Stomach smooth muscle (tissue), 2 donors: ENCODE measurements at regions not wholly inside any gene's neighbourhood (a gene's known extent, or its start where the extent isn't known, plus 50 kb on each side); places are given as distances from the start of the nearest gene placed in this dataset.

ENCODE experiments used
- H3K27ac ChIP-seq: one replicate; pipeline ENCODE4 v1.7.0; 2013; ENCODE audit warnings: mild to moderate bottlenecking, low read length, inconsistent platforms
- H3K27me3 ChIP-seq, 2 donors: one replicate each; pipeline ENCODE4 v1.7.0; 2013; ENCODE audit warnings: low read length in 2 of 2; ENCODE audit not compliant: insufficient read depth in 2 of 2, control insufficient read depth in 1 of 2
- H3K36me3 ChIP-seq, 2 donors: one replicate each; pipeline ENCODE4 v1.7.0; 2013; ENCODE audit warnings: low read length in 2 of 2; ENCODE audit not compliant: control insufficient read depth in 2 of 2, insufficient read depth in 2 of 2
- H3K4me1 ChIP-seq: one replicate; pipeline ENCODE4 v1.7.0; 2013; ENCODE audit warnings: low read length; ENCODE audit not compliant: control insufficient read depth, insufficient read depth
- H3K4me3 ChIP-seq, 2 donors: one replicate each; pipeline ENCODE4 v1.7.0; 2013; ENCODE audit warnings: low read length in 2 of 2
- H3K9ac ChIP-seq, 2 donors: one replicate each; pipeline ENCODE4 v1.7.0; 2013; ENCODE audit warnings: low read length in 2 of 2, mild to moderate bottlenecking in 1 of 2
- H3K9me3 ChIP-seq, 2 donors: one replicate each; pipeline ENCODE4 v1.7.0; 2013; ENCODE audit warnings: low read length in 2 of 2; ENCODE audit not compliant: control insufficient read depth in 2 of 2
- donor health status: healthy.
- donor health status: Pancreatic carcinoma.

DNA sequence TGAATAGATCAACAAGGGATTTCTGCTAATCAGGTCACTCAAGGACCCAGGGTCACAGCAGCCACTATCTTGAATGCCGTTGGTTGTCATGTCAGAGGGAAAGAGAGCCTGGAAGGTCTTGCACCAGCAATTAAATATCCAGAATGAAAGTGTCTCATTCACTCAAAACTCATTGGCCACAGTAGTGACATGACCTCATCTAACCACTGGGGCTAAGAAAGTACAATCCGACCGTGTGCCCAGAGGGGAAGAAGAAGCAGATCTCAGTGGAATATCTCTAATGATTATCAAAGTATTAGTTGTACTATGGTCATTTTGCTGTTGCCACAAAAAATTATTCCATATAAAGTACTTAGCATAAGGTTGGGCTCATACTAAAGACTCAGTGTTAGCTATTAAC is 210.0 kb downstream of the QDPR start:
- H3K36me3 ChIP-seq: no peaks in the 10 kb centered on the region
- H3K4me1 ChIP-seq: no peaks in the 10 kb centered on the region
- no peak overlapping the region for H3K4me3 ChIP-seq
- no peak overlapping the region for H3K27ac ChIP-seq
- no peaks in the 10 kb centered on the region for H3K27me3 ChIP-seq
- peaks cover 0 to 4% of the 10 kb centered on the region in 2 donors for H3K9me3 ChIP-seq
- no peak overlapping the region for H3K9ac ChIP-seq

DNA sequence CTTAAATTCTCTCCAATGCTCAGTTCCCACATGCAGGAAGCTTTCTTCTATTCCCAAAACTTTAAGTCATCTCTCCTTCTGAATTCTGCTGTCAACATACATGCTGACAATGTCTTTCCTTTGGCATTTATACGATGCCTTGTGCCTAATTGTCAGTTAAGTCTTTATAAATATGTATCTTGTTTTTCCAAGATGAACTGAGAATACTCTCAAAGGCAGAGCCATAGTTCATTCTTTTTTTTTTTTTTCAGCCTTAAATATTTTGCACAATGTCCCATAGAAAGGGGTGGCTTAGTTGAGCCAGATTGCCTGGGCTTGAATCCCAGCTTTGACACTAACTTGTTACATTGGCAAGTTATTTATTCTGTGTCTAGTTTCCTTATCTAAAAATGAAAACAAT is 210.6 kb downstream of the QDPR start:
- peaks cover 0 to 4% of the 10 kb centered on the region in 2 donors for H3K9me3 ChIP-seq
- no peak overlapping the region for H3K4me3 ChIP-seq
- H3K27ac ChIP-seq: no peak overlapping the region
- no peaks in the 10 kb centered on the region for H3K27me3 ChIP-seq
- no peak overlapping the region for H3K9ac ChIP-seq
- no peaks in the 10 kb centered on the region for H3K4me1 ChIP-seq
- no peaks in the 10 kb centered on the region for H3K36me3 ChIP-seq

DNA sequence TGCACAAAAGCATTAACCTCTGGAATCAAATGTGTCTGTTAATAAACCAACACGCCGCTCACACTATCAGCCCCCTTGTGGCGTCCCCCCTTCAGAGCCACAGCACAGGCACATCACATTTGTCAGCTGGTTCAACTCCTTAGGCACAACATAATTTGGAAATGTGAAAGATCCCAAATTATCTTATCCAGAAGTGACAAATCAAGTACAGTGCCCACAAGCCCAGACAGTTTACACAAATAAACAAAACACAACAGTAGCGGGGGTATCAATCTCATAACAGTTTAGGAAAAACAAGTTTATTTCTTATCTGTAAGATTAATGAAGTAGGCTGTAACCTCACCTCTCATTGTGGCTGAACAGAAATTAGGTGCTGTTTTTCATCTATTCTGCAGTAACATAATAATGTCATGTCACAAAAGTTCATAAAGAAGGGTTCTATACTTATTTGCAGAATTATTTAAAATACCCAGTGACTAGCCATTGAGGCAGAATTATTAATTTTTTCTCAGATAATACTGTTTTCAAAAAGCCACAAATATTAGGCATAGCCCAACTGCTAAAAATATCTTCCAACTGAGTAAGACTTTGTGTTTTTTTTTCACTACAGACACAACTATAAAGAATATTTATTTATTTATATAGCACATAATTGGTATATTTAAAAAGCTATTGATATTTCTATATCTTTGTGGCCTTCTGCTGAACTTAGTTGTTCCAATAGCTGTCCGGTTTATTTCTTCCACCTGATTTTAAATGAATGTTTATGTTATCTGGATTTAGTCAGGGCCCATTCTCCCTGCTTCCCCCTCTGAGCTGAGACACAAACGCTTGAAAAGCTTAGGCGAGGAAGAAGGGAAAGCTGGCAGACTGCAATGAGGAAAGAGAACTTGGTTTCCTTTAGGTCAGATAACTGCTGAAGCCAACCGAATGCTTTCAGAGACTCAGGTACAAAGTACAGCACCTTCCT is 214.7 kb downstream of the QDPR start:
- Histone ChIP-seq H3K27me3 (no peaks in the 10 kb centered on the region), H3K4me1 (no peaks in the 10 kb centered on the region), H3K36me3 (no peaks in the 10 kb centered on the region), H3K9me3 (peaks cover 0 to 4% of the 10 kb centered on the region in 2 donors), H3K4me3 (no peak overlapping the region), H3K9ac (no peak overlapping the region), H3K27ac (no peak overlapping the region)

DNA sequence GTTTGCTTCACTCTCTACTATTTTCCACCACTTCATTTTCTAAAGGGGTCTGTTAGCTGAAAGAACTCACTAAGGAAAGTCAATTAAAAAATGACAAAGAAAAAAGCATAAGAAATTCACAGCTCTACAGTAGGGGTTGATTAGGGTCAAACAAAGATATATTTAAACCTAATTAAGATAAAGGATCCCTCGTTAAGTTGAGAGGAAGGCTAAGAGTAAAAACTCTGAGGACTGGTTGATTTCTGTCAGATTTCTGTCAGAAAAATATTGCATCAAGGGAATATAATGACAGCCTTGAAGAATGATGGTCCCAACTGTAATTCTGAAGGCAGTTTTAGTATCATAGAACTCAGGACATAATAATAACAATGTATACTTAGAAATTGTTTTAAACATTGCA is 218.0 kb downstream of the QDPR start:
- H3K36me3 ChIP-seq: no peaks in the 10 kb centered on the region
- H3K9ac ChIP-seq: no peak overlapping the region
- no peaks in the 10 kb centered on the region for H3K27me3 ChIP-seq
- no peak overlapping the region for H3K27ac ChIP-seq
- H3K4me3 ChIP-seq: no peak overlapping the region
- no peaks in the 10 kb centered on the region for H3K9me3 ChIP-seq
- no peaks in the 10 kb centered on the region for H3K4me1 ChIP-seq

DNA sequence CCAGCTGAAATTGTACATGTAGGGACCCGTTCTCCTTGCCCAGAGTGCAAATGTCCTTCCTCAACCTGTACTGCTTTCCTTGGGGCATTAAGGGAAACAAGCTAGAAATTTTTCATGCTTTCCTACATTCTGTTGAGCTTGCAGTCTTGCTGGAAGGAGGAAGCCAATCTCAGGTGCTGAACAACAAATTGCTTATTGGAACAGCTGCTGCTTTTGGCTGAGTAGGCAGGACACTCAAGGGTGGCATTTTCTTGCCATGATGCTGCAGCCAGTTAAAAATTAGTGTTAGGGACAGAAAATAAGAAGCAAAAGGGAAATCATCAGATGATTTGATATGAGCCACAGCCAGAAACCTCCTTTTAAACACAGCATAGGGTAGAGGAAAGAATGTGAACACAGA is 223.7 kb downstream of the QDPR start:
- Histone ChIP-seq H3K27me3 (no peaks in the 10 kb centered on the region), H3K27ac (no peak overlapping the region), H3K9ac (no peak overlapping the region), H3K9me3 (no peaks in the 10 kb centered on the region), H3K4me3 (no peak overlapping the region), H3K4me1 (no peaks in the 10 kb centered on the region), H3K36me3 (no peaks in the 10 kb centered on the region)

DNA sequence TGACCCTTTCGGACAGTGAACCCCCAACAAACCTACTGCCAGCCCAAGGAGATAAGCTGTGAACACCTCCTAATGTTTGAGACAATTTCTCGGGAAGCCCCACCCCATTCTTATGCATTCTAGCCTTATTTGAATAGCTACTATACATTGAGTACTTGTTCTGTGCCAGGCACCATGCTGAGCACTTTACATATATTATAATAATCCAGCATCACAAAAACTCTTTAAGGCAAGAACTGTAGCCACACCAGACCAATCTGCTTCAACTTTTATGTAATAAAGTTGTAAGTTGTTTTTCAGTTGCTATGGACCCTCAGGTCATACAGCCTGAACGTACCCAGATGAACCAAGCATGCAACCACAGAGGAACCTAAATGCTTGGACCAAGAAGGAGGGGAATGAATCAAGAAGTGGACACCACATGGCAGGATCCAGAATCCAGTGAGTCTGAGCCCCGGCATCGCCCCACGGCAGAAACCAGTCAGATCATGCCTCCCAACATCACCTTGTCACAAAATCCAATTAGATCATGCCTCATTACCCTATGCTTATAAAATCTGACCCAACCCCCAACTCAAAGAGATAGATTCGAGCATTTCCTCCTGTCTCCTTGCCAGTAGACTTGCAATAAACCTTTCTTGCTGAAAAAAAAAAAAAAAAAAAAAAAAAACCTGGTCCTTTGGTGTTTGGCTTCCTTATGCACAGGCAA is 225.0 kb downstream of the QDPR start:
- H3K27me3 ChIP-seq: no peaks in the 10 kb centered on the region
- H3K4me3 ChIP-seq: no peak overlapping the region
- H3K36me3 ChIP-seq: no peaks in the 10 kb centered on the region
- H3K27ac ChIP-seq: no peak overlapping the region
- no peaks in the 10 kb centered on the region for H3K4me1 ChIP-seq
- no peaks in the 10 kb centered on the region for H3K9me3 ChIP-seq
- H3K9ac ChIP-seq: no peak overlapping the region

DNA sequence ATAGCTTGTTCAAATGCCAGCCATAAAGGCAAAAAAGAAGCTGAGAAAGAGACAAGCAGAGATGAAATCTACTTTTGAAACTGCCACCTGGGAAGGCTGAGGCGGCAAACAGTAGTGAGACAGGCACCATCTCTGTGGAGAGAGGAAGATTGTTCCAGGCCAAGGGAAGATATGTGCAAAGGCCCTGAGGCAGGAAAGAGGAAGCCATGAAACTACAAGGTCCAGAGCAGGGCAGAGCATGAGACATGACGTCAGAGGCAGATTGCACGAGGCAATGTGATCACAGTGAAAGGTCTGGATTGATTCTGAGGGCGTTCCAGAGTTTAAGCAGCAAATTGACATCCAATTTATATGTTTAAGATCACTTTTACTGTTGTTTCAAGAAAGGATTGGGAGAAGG is 226.1 kb downstream of the QDPR start:
- Histone ChIP-seq H3K36me3 (no peaks in the 10 kb centered on the region), H3K9ac (no peak overlapping the region), H3K4me3 (no peak overlapping the region), H3K4me1 (no peaks in the 10 kb centered on the region), H3K27me3 (no peaks in the 10 kb centered on the region), H3K27ac (no peak overlapping the region), H3K9me3 (no peaks in the 10 kb centered on the region)

DNA sequence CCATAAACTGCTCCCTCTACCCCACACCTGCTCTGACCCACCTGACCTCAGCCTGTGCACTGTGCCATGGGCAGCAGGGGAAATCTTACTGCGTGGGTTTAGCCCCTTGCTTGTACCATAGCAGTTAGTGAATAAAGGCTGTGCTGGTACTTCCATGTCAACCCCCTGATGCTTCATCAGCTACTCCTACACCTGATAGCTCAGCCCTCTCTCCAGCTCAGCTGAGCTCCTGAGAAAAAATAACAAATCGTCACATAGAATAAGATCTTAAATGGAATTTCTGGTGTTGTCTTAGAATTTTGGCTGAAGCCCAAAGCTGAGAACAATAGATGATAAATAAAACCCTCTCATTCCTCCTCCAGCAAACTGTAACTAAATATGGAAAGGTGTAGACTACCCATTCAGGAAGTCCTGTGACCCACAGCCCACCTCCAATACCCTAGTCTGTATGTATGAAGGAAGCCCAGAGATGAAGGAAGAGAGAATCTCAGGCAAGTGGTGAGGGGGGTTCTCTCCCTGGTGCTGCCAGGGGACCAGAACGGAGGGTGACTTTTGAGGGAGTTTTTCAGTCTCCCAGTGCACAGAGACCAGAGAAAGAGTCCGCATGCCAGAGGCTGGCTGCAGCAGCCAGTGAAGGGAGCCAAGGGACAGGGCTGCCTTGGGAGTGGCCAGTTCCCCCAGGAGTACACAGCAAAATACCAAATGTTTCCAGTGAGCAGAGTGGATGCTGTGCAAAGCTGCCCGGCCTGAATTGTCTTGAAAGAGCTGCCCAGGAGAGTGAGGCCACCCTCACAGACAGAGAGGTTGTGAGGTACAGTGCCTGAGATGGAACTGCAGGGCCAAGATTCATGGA is 227.3 kb downstream of the QDPR start:
- no peak overlapping the region for H3K9ac ChIP-seq
- no peaks in the 10 kb centered on the region for H3K27me3 ChIP-seq
- no peaks in the 10 kb centered on the region for H3K36me3 ChIP-seq
- H3K27ac ChIP-seq: no peak overlapping the region
- H3K9me3 ChIP-seq: no peaks in the 10 kb centered on the region
- H3K4me3 ChIP-seq: no peak overlapping the region
- H3K4me1 ChIP-seq: no peaks in the 10 kb centered on the region

DNA sequence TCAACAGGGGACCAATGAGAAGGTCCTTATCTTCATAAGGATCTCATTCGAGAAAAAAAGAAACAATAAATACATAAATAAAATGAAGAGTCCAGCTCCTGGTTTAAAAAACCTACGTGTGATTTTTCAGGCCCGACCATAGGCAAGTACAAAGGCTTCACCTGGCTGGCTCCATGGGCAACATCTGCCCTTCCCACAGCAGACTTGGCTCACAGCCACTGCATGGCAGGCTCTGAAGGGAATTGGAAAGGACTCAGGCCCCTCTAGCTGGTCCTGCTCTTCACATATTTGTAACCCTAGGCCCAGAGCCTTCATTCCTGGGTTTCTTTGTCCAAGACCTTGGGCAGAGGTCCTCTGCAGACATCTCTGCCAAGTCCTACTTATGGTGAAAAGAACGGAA is 228.1 kb downstream of the QDPR start:
- no peak overlapping the region for H3K27ac ChIP-seq

DNA sequence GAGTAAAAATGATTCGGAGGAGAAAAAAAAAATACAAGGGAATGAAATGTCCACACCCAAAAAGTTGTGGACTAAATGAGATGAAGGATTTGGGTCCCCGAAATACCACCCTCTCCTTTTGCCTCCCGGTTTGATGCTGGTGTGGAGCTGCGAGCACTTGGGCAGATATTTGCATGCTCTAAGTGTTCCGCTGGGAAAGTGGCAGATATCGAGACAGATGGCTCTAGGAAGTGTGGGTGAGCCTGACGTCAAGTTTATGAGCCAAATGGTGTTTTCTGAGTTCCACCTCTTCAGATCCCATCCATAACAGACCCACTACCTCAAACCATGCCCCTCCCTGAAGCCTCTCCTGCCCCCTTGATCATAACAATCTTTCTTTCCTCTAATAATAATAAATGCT is 228.6 kb downstream of the QDPR start:
- Histone ChIP-seq H3K4me1 (no peaks in the 10 kb centered on the region), H3K4me3 (no peak overlapping the region), H3K9ac (no peak overlapping the region), H3K9me3 (no peaks in the 10 kb centered on the region), H3K27ac (no peak overlapping the region), H3K27me3 (no peaks in the 10 kb centered on the region), H3K36me3 (no peaks in the 10 kb centered on the region)

More for the DNA sequence above, 228.1 kb downstream of the QDPR start:
- H3K27me3 ChIP-seq: no peaks in the 10 kb centered on the region
- H3K36me3 ChIP-seq: no peaks in the 10 kb centered on the region
- H3K4me1 ChIP-seq: no peaks in the 10 kb centered on the region
- no peaks in the 10 kb centered on the region for H3K9me3 ChIP-seq
- H3K4me3 ChIP-seq: no peak overlapping the region
- H3K9ac ChIP-seq: no peak overlapping the region
